Activated B cell treated with CpG ODN at 0.5 μM for 24 hours (primary cell): ENCODE measurements at regions not wholly inside any gene's neighbourhood (a gene's known extent, or its start where the extent isn't known, plus 50 kb on each side); places are given as distances from the start of the nearest gene placed in this dataset.
"Not testable (repeated sequence)": the region's sequence is repeated elsewhere in the genome, so short reads cannot be mapped to it uniquely, and the experiment has no call there.

Experiments used
- ATAC-seq: fragments of 200-7000 bp; cut with Tn5 transposase; one replicate; pipeline ENCODE4 v1.10.0; 2021; ENCODE audit warnings: low read depth, mild to moderate bottlenecking, moderate library complexity
- CTCF ChIA-PET: fragments of 350-600 bp; sonication (Branson Sonifier 250); formaldehyde crosslinking; loops from one replicate; lab custom pipeline; 2021; ENCODE audit warnings: antibody characterized with exemption; lab: Charles Lee
- POLR2A ChIA-PET: fragments of 350-600 bp; sonication (Branson Sonifier 250); formaldehyde crosslinking; loops from one replicate; lab custom pipeline; 2021; ENCODE audit warnings: antibody characterized with exemption; lab: Charles Lee
- DNase-seq: peaks from one replicate; pipeline ENCODE4 v3.0.0; 2022
- H3K27ac Mint-ChIP-seq: one replicate; pipeline ENCODE4 v1.8.0; 2020; ENCODE audit warnings: mixed read lengths
- H3K27me3 Mint-ChIP-seq: one replicate; pipeline ENCODE4 v1.8.0; 2021; ENCODE audit warnings: mixed read lengths
- H3K36me3 Mint-ChIP-seq: one replicate; pipeline ENCODE4 v1.8.0; 2021; ENCODE audit warnings: low read depth, mixed read lengths
- H3K4me1 Mint-ChIP-seq: one replicate; pipeline ENCODE4 v1.8.0; 2021; ENCODE audit warnings: mixed read lengths
- H3K4me3 Mint-ChIP-seq: one replicate; pipeline ENCODE4 v1.8.0; 2020; ENCODE audit warnings: mild to moderate bottlenecking, mixed read lengths
- H3K9me3 Mint-ChIP-seq: one replicate; pipeline ENCODE4 v1.8.0; 2020; ENCODE audit warnings: mixed read lengths
- CTCF ChIP-seq: fragments of 200-600 bp; IDR thresholded peaks from one replicate; pipeline ENCODE4 v1.8.0; 2022; ENCODE audit warnings: antibody characterized with exemption, mild to moderate bottlenecking
- intact Hi-C: fragments of 100-400 bp; cut with micrococcal nuclease; formaldehyde crosslinking; loops from one replicate; pipeline ENCODE4 v1.15.1; 2024

- DNase-seq (no peak), ATAC-seq (no peak)
- TF ChIP-seq CTCF, result no peak
- Mint-ChIP-seq H3K4me1 (no peaks in the 10 kb centered on the region), H3K36me3 (no peaks in the 10 kb centered on the region), H3K9me3 (peaks cover 21% of the 10 kb centered on the region), H3K27ac (no peak overlapping the region), H3K27me3 (no peaks in the 10 kb centered on the region), H3K4me3 (no peak overlapping the region)
- intact Hi-C loops, result no loop called here
- ChIA-PET CTCF (no interaction called here), POLR2A (no interaction called here)
These were observed 119.6 kb upstream of the PPP2R3B start for GRCh38 chrX:506341-506740.

- Mint-ChIP-seq H3K9me3 (peaks cover 9% of the 10 kb centered on the region), H3K4me3 (no peak overlapping the region), H3K27ac (no peak overlapping the region), H3K4me1 (no peaks in the 10 kb centered on the region), H3K36me3 (no peaks in the 10 kb centered on the region), H3K27me3 (no peaks in the 10 kb centered on the region)
- DNase-seq (no peak), ATAC-seq (no peak)
- intact Hi-C loops, result no loop called here
- CTCF ChIA-PET, result no interaction called here
- TF ChIP-seq CTCF, result no peak
- POLR2A ChIA-PET, result no interaction called here
These were observed 121.5 kb upstream of the PPP2R3B start for GRCh38 chrX:508163-508562.

- H3K4me1 Mint-ChIP-seq, CTCF ChIA-PET, H3K27ac Mint-ChIP-seq, ATAC-seq, POLR2A ChIA-PET, H3K36me3 Mint-ChIP-seq, H3K27me3 Mint-ChIP-seq, H3K4me3 Mint-ChIP-seq, intact Hi-C loops, DNase-seq, H3K9me3 Mint-ChIP-seq: not testable (repeated sequence)
These were observed 121.8 kb upstream of the SHOX start for GRCh38 chrX:508821-509220.

- H3K4me3 Mint-ChIP-seq, H3K27me3 Mint-ChIP-seq, POLR2A ChIA-PET, DNase-seq, H3K4me1 Mint-ChIP-seq, H3K36me3 Mint-ChIP-seq, CTCF ChIA-PET, H3K27ac Mint-ChIP-seq, ATAC-seq, intact Hi-C loops, H3K9me3 Mint-ChIP-seq: not testable (repeated sequence)
These were observed 119.5 kb upstream of the SHOX start for GRCh38 chrX:511089-511488.

GRCh38 chrX:518319-518718 is 112.3 kb upstream of the SHOX start:
- H3K36me3 Mint-ChIP-seq, result no peaks in the 10 kb centered on the region
- POLR2A ChIA-PET, result no interaction called here
- no peaks in the 10 kb centered on the region for H3K9me3 Mint-ChIP-seq
- CTCF ChIA-PET, result no interaction called here
- no peaks in the 10 kb centered on the region for H3K4me1 Mint-ChIP-seq
- DNase-seq (no peak), ATAC-seq (no peak)
- intact Hi-C loops, result no loop called here
- H3K27me3 Mint-ChIP-seq, result no peaks in the 10 kb centered on the region
- no peak for TF ChIP-seq CTCF
- no peak overlapping the region for H3K27ac Mint-ChIP-seq
- no peak overlapping the region for H3K4me3 Mint-ChIP-seq

- Mint-ChIP-seq H3K36me3 (no peaks in the 10 kb centered on the region), H3K9me3 (no peaks in the 10 kb centered on the region), H3K27ac (no peak overlapping the region), H3K4me1 (no peaks in the 10 kb centered on the region), H3K4me3 (no peak overlapping the region), H3K27me3 (no peaks in the 10 kb centered on the region)
- ATAC-seq (no peak), DNase-seq (no peak)
- no peak for TF ChIP-seq CTCF
- ChIA-PET POLR2A (no interaction called here), CTCF (no interaction called here)
- intact Hi-C loops, result no loop called here
These were observed 110.8 kb upstream of the SHOX start for GRCh38 chrX:519741-520140.
